ENCODE measurements at regions not wholly inside any gene's neighbourhood (a gene's known extent, or its start where the extent isn't known, plus 50 kb on each side); places are given as distances from the start of the nearest gene placed in this dataset.

- no peaks in the 10 kb centered on the region for H3K36me3 ChIP-seq (ENCODE audit: insufficient read depth, low read length)
- no peak for TF ChIP-seq CTCF (IDR thresholded peaks at IDR 0.05; ENCODE audit: extremely low read depth, low read depth, low read length)
- H3K27me3 ChIP-seq (ENCODE audit: insufficient read depth, low read length) = no peaks in the 10 kb centered on the region
- H2AFZ ChIP-seq (ENCODE audit: low read length) = no peak overlapping the region
- no peak overlapping the region for H3K4me3 ChIP-seq (ENCODE audit: insufficient read depth, low read length)
- no peaks in the 10 kb centered on the region for H4K20me1 ChIP-seq (ENCODE audit: insufficient read depth, low read length)
- H3K4me1 ChIP-seq (ENCODE audit: insufficient read depth, low read length) = no peaks in the 10 kb centered on the region
- no peak overlapping the region for H3K27ac ChIP-seq (ENCODE audit: low read depth, low read length)
- no peaks in the 10 kb centered on the region for H3K79me2 ChIP-seq (ENCODE audit: insufficient read depth, low read length)
- no peaks in the 10 kb centered on the region for H3K9me3 ChIP-seq (ENCODE audit: low read depth, low read length)
- no peak overlapping the region for H3K4me2 ChIP-seq (ENCODE audit: insufficient read depth, low read length)
- no peak for DNase-seq (ENCODE audit: insufficient read length, low spot score, missing footprints)
Observed at GRCh38 chr11:21634491-21634890, 558.4 kb upstream of the ANO5 start.

GRCh38 chr11:21634956-21635355, 557.9 kb upstream of the ANO5 start:
- H3K4me1 ChIP-seq (ENCODE audit: insufficient read depth, low read length) = no peaks in the 10 kb centered on the region
- TF ChIP-seq CTCF (IDR thresholded peaks at IDR 0.05; ENCODE audit: extremely low read depth, low read depth, low read length) = no peak

GRCh38 chr11:21635394-21636145, 557.3 kb upstream of the ANO5 start:
- H3K27ac ChIP-seq (ENCODE audit: low read depth, low read length) = no peak overlapping the region
- H3K36me3 ChIP-seq (ENCODE audit: insufficient read depth, low read length) = no peaks in the 10 kb centered on the region
- no peak overlapping the region for H3K4me3 ChIP-seq (ENCODE audit: insufficient read depth, low read length)
- H3K27me3 ChIP-seq (ENCODE audit: insufficient read depth, low read length) = no peaks in the 10 kb centered on the region
- no peaks in the 10 kb centered on the region for H4K20me1 ChIP-seq (ENCODE audit: insufficient read depth, low read length)
- TF ChIP-seq CTCF (IDR thresholded peaks at IDR 0.05; ENCODE audit: extremely low read depth, low read depth, low read length) = no peak
- no peak overlapping the region for H2AFZ ChIP-seq (ENCODE audit: low read length)
- no peaks in the 10 kb centered on the region for H3K9me3 ChIP-seq (ENCODE audit: low read depth, low read length)
- H3K4me2 ChIP-seq (ENCODE audit: insufficient read depth, low read length) = no peak overlapping the region
- H3K4me1 ChIP-seq (ENCODE audit: insufficient read depth, low read length) = no peaks in the 10 kb centered on the region
- DNase-seq (ENCODE audit: insufficient read length, low spot score, missing footprints) = no peak
- H3K79me2 ChIP-seq (ENCODE audit: insufficient read depth, low read length) = no peaks in the 10 kb centered on the region

More at GRCh38 chr11:21634956-21635355, 557.9 kb upstream of the ANO5 start:
- Histone ChIP-seq H4K20me1 (ENCODE audit: insufficient read depth, low read length) (no peaks in the 10 kb centered on the region), H3K9me3 (ENCODE audit: low read depth, low read length) (no peaks in the 10 kb centered on the region), H3K27me3 (ENCODE audit: insufficient read depth, low read length) (no peaks in the 10 kb centered on the region), H3K4me3 (ENCODE audit: insufficient read depth, low read length) (no peak overlapping the region), H3K27ac (ENCODE audit: low read depth, low read length) (no peak overlapping the region), H3K36me3 (ENCODE audit: insufficient read depth, low read length) (no peaks in the 10 kb centered on the region), H3K79me2 (ENCODE audit: insufficient read depth, low read length) (no peaks in the 10 kb centered on the region), H3K4me2 (ENCODE audit: insufficient read depth, low read length) (no peak overlapping the region), H2AFZ (ENCODE audit: low read length) (no peak overlapping the region)
- DNase-seq (ENCODE audit: insufficient read length, low spot score, missing footprints) = no peak

GRCh38 chr11:21636561-21636960, 556.3 kb upstream of the ANO5 start:
- no peak for TF ChIP-seq CTCF (IDR thresholded peaks at IDR 0.05; ENCODE audit: extremely low read depth, low read depth, low read length)
- H3K9me3 ChIP-seq (ENCODE audit: low read depth, low read length) = no peaks in the 10 kb centered on the region
- H3K4me3 ChIP-seq (ENCODE audit: insufficient read depth, low read length) = no peak overlapping the region
- H3K4me1 ChIP-seq (ENCODE audit: insufficient read depth, low read length) = no peaks in the 10 kb centered on the region
- H4K20me1 ChIP-seq (ENCODE audit: insufficient read depth, low read length) = no peaks in the 10 kb centered on the region
- H3K79me2 ChIP-seq (ENCODE audit: insufficient read depth, low read length) = no peaks in the 10 kb centered on the region
- H3K36me3 ChIP-seq (ENCODE audit: insufficient read depth, low read length) = no peaks in the 10 kb centered on the region
- H3K27ac ChIP-seq (ENCODE audit: low read depth, low read length) = no peak overlapping the region
- H3K4me2 ChIP-seq (ENCODE audit: insufficient read depth, low read length) = no peak overlapping the region
- H2AFZ ChIP-seq (ENCODE audit: low read length) = no peak overlapping the region
- no peak for DNase-seq (ENCODE audit: insufficient read length, low spot score, missing footprints)
- no peaks in the 10 kb centered on the region for H3K27me3 ChIP-seq (ENCODE audit: insufficient read depth, low read length)

Measured in osteoblast (primary cell).